ENCODE measurements at regions not wholly inside any gene's neighbourhood (a gene's known extent, or its start where the extent isn't known, plus 50 kb on each side); places are given as distances from the start of the nearest gene placed in this dataset.

DNA sequence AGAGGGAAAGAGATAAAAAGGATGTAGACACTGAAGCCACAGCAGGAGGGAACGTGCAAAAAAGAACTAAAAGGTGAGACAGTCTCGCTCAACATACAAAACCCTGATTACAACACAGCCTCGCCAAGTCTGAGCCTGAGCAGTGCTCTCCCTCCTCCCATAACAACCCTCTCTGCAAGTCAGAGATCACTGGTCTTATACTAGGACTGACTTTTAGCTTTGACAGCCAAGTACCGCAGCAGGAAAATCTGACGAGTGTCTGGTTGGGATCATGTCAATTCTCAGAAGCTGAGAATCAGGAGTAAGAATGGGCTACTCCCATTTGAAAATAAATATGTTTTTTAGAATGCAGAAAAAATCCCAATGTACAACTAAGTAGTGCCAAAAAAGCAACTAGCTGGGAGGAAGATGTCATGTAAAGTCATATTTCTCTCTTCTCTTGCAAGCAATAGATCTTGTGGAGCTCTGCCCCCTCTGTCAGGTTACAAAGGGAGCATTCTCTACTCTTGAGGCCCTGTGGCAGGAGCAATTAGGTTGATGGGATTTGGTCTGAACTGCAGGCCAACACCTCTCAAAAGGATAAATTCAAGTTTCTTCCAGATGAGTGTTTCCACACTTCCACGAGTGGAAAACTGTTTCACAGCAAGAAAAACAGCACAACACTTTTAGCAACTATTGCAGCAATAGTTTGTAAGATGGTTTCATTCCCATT, 118.9 kb upstream of the COL21A1 start:
- TF ChIP-seq, protein P1, sequence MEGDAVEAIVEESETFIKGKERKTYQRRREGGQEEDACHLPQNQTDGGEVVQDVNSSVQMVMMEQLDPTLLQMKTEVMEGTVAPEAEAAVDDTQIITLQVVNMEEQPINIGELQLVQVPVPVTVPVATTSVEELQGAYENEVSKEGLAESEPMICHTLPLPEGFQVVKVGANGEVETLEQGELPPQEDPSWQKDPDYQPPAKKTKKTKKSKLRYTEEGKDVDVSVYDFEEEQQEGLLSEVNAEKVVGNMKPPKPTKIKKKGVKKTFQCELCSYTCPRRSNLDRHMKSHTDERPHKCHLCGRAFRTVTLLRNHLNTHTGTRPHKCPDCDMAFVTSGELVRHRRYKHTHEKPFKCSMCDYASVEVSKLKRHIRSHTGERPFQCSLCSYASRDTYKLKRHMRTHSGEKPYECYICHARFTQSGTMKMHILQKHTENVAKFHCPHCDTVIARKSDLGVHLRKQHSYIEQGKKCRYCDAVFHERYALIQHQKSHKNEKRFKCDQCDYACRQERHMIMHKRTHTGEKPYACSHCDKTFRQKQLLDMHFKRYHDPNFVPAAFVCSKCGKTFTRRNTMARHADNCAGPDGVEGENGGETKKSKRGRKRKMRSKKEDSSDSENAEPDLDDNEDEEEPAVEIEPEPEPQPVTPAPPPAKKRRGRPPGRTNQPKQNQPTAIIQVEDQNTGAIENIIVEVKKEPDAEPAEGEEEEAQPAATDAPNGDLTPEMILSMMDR (IDR thresholded peaks at IDR 0.05) = no peak
- no peak for TF ChIP-seq POLR2A (IDR thresholded peaks at IDR 0.05)

Measured in right lobe of liver (tissue), 4 donors.